ENCODE measurements at regions not wholly inside any gene's neighbourhood (a gene's known extent, or its start where the extent isn't known, plus 50 kb on each side); places are given as distances from the start of the nearest gene placed in this dataset.

DNA sequence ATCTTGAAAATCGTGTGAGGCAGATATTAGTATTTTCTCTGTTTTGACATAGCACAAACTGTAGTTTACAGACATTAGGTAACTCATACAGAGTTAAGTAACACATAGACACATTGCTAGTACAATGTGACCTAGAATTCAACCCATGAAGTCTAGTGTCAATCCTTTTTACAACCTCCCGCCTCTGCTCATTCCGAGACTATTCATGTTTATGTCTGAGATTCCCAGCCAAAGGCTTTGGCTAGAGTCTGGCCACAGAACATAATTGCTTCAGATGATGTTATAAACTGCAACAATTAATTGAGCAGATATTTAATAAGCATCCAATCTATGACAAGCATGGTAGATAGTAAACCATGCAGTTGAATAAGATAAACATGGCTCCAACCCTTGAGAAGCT lies 841.0 kb downstream of the STIM2 start:
- Histone ChIP-seq H3K9ac (ENCODE audit: insufficient read length) (no peak overlapping the region), H3K9me3 (ENCODE audit: low read depth, low read length) (no peaks in the 10 kb centered on the region), H3K27ac (no peak overlapping the region), H3K4me3 (no peak overlapping the region), H3K36me3 (ENCODE audit: insufficient read depth, low read length) (no peaks in the 10 kb centered on the region)
- TF ChIP-seq FOXP2 (optimal IDR thresholded peaks at IDR 0.05; ENCODE audit: control extremely low read depth, extremely low read length, insufficient read depth): no peak
- TF ChIP-seq POLR2AphosphoS5 (IDR thresholded peaks at IDR 0.05; ENCODE audit: borderline replicate concordance, low read depth, low read length): no peak
- TF ChIP-seq EZH2 (IDR thresholded peaks at IDR 0.05): no peak
- no peak for DNase-seq (ENCODE audit: low read depth, low spot score)

GRCh38 chr4:27702730-27703431 lies 842.2 kb downstream of the STIM2 start:
- Histone ChIP-seq H3K4me3 (no peak overlapping the region), H3K9ac (ENCODE audit: insufficient read length) (no peak overlapping the region), H3K9me3 (ENCODE audit: low read depth, low read length) (no peaks in the 10 kb centered on the region), H3K27ac (no peak overlapping the region), H3K36me3 (ENCODE audit: insufficient read depth, low read length) (no peaks in the 10 kb centered on the region)
- TF ChIP-seq FOXP2 (optimal IDR thresholded peaks at IDR 0.05; ENCODE audit: control extremely low read depth, extremely low read length, insufficient read depth): no peak
- no peak for TF ChIP-seq EZH2 (IDR thresholded peaks at IDR 0.05)
- no peak for TF ChIP-seq POLR2AphosphoS5 (IDR thresholded peaks at IDR 0.05; ENCODE audit: borderline replicate concordance, low read depth, low read length)
- DNase-seq (ENCODE audit: low read depth, low spot score): no peak

GRCh38 chr4:27703771-27704170 lies 843.1 kb downstream of the STIM2 start:
- H3K9me3 ChIP-seq (ENCODE audit: low read depth, low read length): no peaks in the 10 kb centered on the region
- no peak overlapping the region for H3K4me3 ChIP-seq
- no peak for TF ChIP-seq POLR2AphosphoS5 (IDR thresholded peaks at IDR 0.05; ENCODE audit: borderline replicate concordance, low read depth, low read length)
- no peak for TF ChIP-seq FOXP2 (optimal IDR thresholded peaks at IDR 0.05; ENCODE audit: control extremely low read depth, extremely low read length, insufficient read depth)
- no peak for TF ChIP-seq EZH2 (IDR thresholded peaks at IDR 0.05)
- DNase-seq (ENCODE audit: low read depth, low spot score): no peak
- no peak overlapping the region for H3K9ac ChIP-seq (ENCODE audit: insufficient read length)
- no peaks in the 10 kb centered on the region for H3K36me3 ChIP-seq (ENCODE audit: insufficient read depth, low read length)
- no peak overlapping the region for H3K27ac ChIP-seq

DNA sequence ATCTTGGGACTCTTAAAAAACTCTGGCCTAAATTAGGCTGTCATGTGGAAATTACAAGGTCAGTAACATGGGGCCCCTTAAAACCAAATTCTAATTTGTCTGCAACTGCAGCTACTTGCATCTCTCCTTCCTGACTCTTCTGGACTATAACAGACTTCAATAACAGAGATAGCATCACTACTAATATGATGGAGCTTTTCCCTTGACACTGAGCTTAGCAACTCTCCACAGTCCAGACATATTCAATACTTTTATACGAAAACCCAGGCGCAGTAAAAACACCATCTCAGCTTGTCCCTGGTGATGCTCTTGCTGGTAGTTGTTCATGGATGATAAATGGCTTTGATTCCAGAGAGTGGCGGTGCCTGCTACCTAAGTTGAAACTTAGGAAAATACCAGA lies 850.4 kb downstream of the STIM2 start:
- H3K4me3 ChIP-seq: no peak overlapping the region
- no peaks in the 10 kb centered on the region for H3K9me3 ChIP-seq (ENCODE audit: low read depth, low read length)
- no peak overlapping the region for H3K27ac ChIP-seq
- H3K9ac ChIP-seq (ENCODE audit: insufficient read length): no peak overlapping the region
- H3K36me3 ChIP-seq (ENCODE audit: insufficient read depth, low read length): no peaks in the 10 kb centered on the region
- no peak for DNase-seq (ENCODE audit: low read depth, low spot score)
- TF ChIP-seq EZH2 (IDR thresholded peaks at IDR 0.05) (no peak), FOXP2 (optimal IDR thresholded peaks at IDR 0.05; ENCODE audit: control extremely low read depth, extremely low read length, insufficient read depth) (no peak), POLR2AphosphoS5 (IDR thresholded peaks at IDR 0.05; ENCODE audit: borderline replicate concordance, low read depth, low read length) (no peak)

GRCh38 chr4:27714073-27714472 lies 853.4 kb downstream of the STIM2 start:
- Histone ChIP-seq H3K27ac (no peak overlapping the region), H3K9me3 (ENCODE audit: low read depth, low read length) (no peaks in the 10 kb centered on the region), H3K4me3 (no peak overlapping the region), H3K36me3 (ENCODE audit: insufficient read depth, low read length) (no peaks in the 10 kb centered on the region), H3K9ac (ENCODE audit: insufficient read length) (no peak overlapping the region)
- TF ChIP-seq FOXP2 (optimal IDR thresholded peaks at IDR 0.05; ENCODE audit: control extremely low read depth, extremely low read length, insufficient read depth): no peak
- no peak for DNase-seq (ENCODE audit: low read depth, low spot score)

DNA sequence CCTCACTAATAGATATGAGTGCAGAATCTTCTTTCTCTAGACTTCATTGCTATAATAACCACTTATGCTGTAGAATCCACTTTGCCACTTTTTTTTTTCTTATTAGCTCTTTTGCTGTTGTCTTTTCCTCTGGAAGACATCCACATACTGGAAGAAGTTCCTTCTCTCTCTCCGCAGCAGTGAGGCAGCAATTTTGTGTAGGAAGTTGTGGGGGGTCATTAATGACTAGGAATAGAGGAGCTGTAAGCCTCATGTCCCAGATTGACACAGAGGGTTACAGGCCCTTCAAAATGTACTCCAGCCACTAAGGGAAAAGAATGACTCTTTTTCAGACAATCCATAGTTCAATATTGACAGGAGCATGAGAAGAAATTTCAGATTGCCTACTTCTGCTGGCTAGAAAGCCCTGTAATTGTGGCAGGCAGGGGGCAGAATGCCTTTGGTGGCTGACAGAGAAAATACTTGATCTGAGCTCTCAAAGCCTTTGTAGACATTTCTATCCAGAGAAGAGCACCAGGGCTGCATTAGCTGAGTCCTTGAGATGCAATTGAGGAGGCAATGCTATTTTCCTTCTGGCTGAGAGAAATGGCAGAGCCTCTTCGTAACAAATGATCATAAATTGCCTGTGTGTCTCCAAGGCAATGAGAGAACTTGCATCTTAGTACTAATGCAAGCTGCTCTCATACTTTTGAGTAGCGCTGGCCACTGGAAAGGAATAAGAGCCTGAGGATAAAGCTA lies 856.2 kb downstream of the STIM2 start:
- TF ChIP-seq POLR2AphosphoS5 (IDR thresholded peaks at IDR 0.05; ENCODE audit: borderline replicate concordance, low read depth, low read length) (no peak), FOXP2 (optimal IDR thresholded peaks at IDR 0.05; ENCODE audit: control extremely low read depth, extremely low read length, insufficient read depth) (no peak), EZH2 (IDR thresholded peaks at IDR 0.05) (no peak)
- H3K9me3 ChIP-seq (ENCODE audit: low read depth, low read length): no peaks in the 10 kb centered on the region
- no peak for DNase-seq (ENCODE audit: low read depth, low spot score)
- no peaks in the 10 kb centered on the region for H3K36me3 ChIP-seq (ENCODE audit: insufficient read depth, low read length)
- H3K9ac ChIP-seq (ENCODE audit: insufficient read length): no peak overlapping the region
- no peak overlapping the region for H3K4me3 ChIP-seq
- no peak overlapping the region for H3K27ac ChIP-seq

GRCh38 chr4:27717431-27717755 lies 856.8 kb downstream of the STIM2 start:
- Histone ChIP-seq H3K36me3 (ENCODE audit: insufficient read depth, low read length) (no peaks in the 10 kb centered on the region), H3K9me3 (ENCODE audit: low read depth, low read length) (no peaks in the 10 kb centered on the region), H3K27ac (no peak overlapping the region), H3K4me3 (no peak overlapping the region), H3K9ac (ENCODE audit: insufficient read length) (no peak overlapping the region)
- TF ChIP-seq POLR2AphosphoS5 (IDR thresholded peaks at IDR 0.05; ENCODE audit: borderline replicate concordance, low read depth, low read length): no peak
- no peak for TF ChIP-seq EZH2 (IDR thresholded peaks at IDR 0.05)
- TF ChIP-seq FOXP2 (optimal IDR thresholded peaks at IDR 0.05; ENCODE audit: control extremely low read depth, extremely low read length, insufficient read depth): no peak
- DNase-seq (ENCODE audit: low read depth, low spot score): no peak

DNA sequence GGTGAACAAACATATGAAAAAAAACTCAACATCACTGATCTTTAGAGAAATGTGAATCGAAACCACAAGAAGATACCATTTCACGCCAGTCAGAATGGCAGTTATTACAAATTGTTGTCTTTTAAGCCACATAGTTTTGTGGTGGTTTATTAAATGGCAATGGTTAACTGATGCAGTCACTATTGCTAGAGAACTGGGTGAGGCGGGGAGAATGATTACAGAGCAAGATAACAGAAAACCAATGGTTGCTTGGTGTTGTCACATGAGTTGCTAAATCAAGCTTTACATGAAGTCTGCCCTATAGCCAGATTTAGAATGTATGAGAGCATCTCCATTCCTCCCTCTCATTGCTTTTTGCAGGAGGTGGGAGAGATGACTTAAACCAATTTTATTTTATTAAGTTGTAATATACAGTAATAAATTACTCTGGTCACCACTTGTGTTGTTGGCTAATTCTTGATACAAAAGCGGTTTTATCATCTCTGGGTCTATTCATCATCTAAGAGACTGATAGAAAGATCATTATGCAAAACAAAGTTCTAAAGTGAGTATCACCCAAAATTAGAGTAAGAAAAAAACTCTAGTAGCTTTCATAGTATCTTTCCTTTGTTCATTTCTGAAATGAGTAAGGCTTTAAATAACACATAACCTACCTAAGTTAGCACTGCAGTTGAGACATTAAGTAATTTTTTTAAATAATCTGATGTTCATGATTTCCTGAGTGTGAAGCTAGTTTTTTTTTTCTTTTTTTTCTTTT lies 859.5 kb downstream of the STIM2 start:
- H3K27ac ChIP-seq: no peak overlapping the region
- no peak overlapping the region for H3K9ac ChIP-seq (ENCODE audit: insufficient read length)
- no peaks in the 10 kb centered on the region for H3K36me3 ChIP-seq (ENCODE audit: insufficient read depth, low read length)

More for the DNA sequence above, 859.5 kb downstream of the STIM2 start:
- no peak overlapping the region for H3K4me3 ChIP-seq
- TF ChIP-seq FOXP2 (optimal IDR thresholded peaks at IDR 0.05; ENCODE audit: control extremely low read depth, extremely low read length, insufficient read depth) (no peak), EZH2 (IDR thresholded peaks at IDR 0.05) (no peak), POLR2AphosphoS5 (IDR thresholded peaks at IDR 0.05; ENCODE audit: borderline replicate concordance, low read depth, low read length) (no peak)
- DNase-seq (ENCODE audit: low read depth, low spot score): no peak
- no peaks in the 10 kb centered on the region for H3K9me3 ChIP-seq (ENCODE audit: low read depth, low read length)
